ENCODE measurements at regions not wholly inside any gene's neighbourhood (a gene's known extent, or its start where the extent isn't known, plus 50 kb on each side); places are given as distances from the start of the nearest gene placed in this dataset.

DNA sequence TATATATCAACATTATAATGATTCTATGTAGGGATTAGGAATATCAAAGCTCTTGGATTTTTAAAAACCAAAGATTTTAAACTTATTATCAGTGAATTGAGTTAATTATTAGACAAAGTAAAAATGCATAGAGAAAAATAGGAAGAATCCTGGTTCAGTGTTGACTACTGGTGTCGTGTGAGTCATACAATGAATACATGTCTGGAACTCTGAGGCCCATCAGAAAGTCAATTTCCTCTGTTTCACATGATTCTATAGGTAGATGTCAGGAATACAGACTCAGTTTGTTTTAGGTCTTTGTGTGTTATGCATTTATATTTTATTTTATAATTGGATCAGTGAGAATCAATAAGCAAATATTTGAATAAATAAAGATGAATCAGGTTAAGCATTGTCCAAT is 84.5 kb upstream of the RTL1 start:
- no peak for TF ChIP-seq DR1 (CRISPR knock-in tag; IDR thresholded peaks at IDR 0.05)
- TF ChIP-seq, protein P1, sequence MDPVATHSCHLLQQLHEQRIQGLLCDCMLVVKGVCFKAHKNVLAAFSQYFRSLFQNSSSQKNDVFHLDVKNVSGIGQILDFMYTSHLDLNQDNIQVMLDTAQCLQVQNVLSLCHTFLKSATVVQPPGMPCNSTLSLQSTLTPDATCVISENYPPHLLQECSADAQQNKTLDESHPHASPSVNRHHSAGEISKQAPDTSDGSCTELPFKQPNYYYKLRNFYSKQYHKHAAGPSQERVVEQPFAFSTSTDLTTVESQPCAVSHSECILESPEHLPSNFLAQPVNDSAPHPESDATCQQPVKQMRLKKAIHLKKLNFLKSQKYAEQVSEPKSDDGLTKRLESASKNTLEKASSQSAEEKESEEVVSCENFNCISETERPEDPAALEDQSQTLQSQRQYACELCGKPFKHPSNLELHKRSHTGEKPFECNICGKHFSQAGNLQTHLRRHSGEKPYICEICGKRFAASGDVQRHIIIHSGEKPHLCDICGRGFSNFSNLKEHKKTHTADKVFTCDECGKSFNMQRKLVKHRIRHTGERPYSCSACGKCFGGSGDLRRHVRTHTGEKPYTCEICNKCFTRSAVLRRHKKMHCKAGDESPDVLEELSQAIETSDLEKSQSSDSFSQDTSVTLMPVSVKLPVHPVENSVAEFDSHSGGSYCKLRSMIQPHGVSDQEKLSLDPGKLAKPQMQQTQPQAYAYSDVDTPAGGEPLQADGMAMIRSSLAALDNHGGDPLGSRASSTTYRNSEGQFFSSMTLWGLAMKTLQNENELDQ (CRISPR knock-in tag; IDR thresholded peaks at IDR 0.05; ENCODE audit: borderline replicate concordance): no peak
- TF ChIP-seq SALL2 (CRISPR knock-in tag; IDR thresholded peaks at IDR 0.05): no peak
- no peak for TF ChIP-seq NFIC (IDR thresholded peaks at IDR 0.05; ENCODE audit: low read length)
- TF ChIP-seq POLR2A (IDR thresholded peaks at IDR 0.05; ENCODE audit: insufficient read depth in 1 of 2, low read depth in 2 of 2, low read length in 2 of 2): no peak
- TF ChIP-seq, protein P2, sequence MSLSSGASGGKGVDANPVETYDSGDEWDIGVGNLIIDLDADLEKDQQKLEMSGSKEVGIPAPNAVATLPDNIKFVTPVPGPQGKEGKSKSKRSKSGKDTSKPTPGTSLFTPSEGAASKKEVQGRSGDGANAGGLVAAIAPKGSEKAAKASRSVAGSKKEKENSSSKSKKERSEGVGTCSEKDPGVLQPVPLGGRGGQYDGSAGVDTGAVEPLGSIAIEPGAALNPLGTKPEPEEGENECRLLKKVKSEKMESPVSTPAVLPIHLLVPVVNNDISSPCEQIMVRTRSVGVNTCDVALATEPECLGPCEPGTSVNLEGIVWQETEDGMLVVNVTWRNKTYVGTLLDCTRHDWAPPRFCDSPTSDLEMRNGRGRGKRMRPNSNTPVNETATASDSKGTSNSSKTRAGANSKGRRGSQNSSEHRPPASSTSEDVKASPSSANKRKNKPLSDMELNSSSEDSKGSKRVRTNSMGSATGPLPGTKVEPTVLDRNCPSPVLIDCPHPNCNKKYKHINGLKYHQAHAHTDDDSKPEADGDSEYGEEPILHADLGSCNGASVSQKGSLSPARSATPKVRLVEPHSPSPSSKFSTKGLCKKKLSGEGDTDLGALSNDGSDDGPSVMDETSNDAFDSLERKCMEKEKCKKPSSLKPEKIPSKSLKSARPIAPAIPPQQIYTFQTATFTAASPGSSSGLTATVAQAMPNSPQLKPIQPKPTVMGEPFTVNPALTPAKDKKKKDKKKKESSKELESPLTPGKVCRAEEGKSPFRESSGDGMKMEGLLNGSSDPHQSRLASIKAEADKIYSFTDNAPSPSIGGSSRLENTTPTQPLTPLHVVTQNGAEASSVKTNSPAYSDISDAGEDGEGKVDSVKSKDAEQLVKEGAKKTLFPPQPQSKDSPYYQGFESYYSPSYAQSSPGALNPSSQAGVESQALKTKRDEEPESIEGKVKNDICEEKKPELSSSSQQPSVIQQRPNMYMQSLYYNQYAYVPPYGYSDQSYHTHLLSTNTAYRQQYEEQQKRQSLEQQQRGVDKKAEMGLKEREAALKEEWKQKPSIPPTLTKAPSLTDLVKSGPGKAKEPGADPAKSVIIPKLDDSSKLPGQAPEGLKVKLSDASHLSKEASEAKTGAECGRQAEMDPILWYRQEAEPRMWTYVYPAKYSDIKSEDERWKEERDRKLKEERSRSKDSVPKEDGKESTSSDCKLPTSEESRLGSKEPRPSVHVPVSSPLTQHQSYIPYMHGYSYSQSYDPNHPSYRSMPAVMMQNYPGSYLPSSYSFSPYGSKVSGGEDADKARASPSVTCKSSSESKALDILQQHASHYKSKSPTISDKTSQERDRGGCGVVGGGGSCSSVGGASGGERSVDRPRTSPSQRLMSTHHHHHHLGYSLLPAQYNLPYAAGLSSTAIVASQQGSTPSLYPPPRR (CRISPR knock-in tag; IDR thresholded peaks at IDR 0.05; ENCODE audit: borderline replicate concordance): no peak
- TF ChIP-seq GABPB1 (CRISPR knock-in tag; IDR thresholded peaks at IDR 0.05): no peak
- no peak for TF ChIP-seq ZNF33A (CRISPR knock-in tag; IDR thresholded peaks at IDR 0.05; ENCODE audit: borderline replicate concordance)
- TF ChIP-seq CHD4 (IDR thresholded peaks at IDR 0.05; ENCODE audit: borderline replicate concordance, low read length): no peak
